DOHH2 (cell line): ENCODE measurements at regions not wholly inside any gene's neighbourhood (a gene's known extent, or its start where the extent isn't known, plus 50 kb on each side); places are given as distances from the start of the nearest gene placed in this dataset.

Source experiments
- CTCF ChIP-seq: fragments of 200-600 bp; sonication (generic); IDR thresholded peaks from one replicate; pipeline ENCODE4 v1.5.1; 2014; ENCODE audit warnings: antibody characterized with exemption, mild to moderate bottlenecking, low read depth, low read length; ENCODE audit not compliant: poor library complexity, severe bottlenecking
- EZH2phosphoT487 ChIP-seq: fragments of 200-600 bp; sonication (generic); IDR thresholded peaks from 2 replicates; pipeline ENCODE4 v1.6.1; 2017; ENCODE audit warnings: borderline replicate concordance, mild to moderate bottlenecking, antibody characterized with exemption, low read length, moderate library complexity, mixed read lengths

- no peak for TF ChIP-seq CTCF
- TF ChIP-seq EZH2phosphoT487 = no peak
Observed at GRCh38 chr4:182111586-182111985, 131.6 kb upstream of the TENM3 start.
